Sigmoid colon (tissue), 4 donors: ENCODE measurements at regions not wholly inside any gene's neighbourhood (a gene's known extent, or its start where the extent isn't known, plus 50 kb on each side); places are given as distances from the start of the nearest gene placed in this dataset.

Experiments
- CTCF ChIP-seq, 4 experiments: fragments of 450-650 bp in 3 of 4; fragments of 200-600 bp in 1 of 4; IDR thresholded peaks; one replicate each; pipeline ENCODE4 v1.5.1; 2016 to 2019; ENCODE audit warnings: antibody characterized with exemption in 4 of 4, mild to moderate bottlenecking in 3 of 4, moderate library complexity in 2 of 4
- POLR2A ChIP-seq, 2 donors: fragments of 450-650 bp; IDR thresholded peaks; one replicate each; pipeline ENCODE4 v1.6.1; 2016; ENCODE audit warnings: antibody characterized with exemption in 2 of 2, mild to moderate bottlenecking in 2 of 2, moderate library complexity in 2 of 2
- POLR2AphosphoS5 ChIP-seq, 4 donors: sonication (generic); formaldehyde crosslinking; IDR thresholded peaks; one replicate each; pipeline ENCODE4 v1.6.1; 2017; ENCODE audit warnings: antibody characterized with exemption in 4 of 4

- TF ChIP-seq POLR2A (IDR thresholded peaks at IDR 0.05): no peak
- no peak for TF ChIP-seq POLR2AphosphoS5 (IDR thresholded peaks at IDR 0.05)
- no peak for TF ChIP-seq CTCF (IDR thresholded peaks at IDR 0.05)
Observed at GRCh38 chr7:32779167-32779566, 112.4 kb downstream of the KBTBD2 start.
